RWPE2 (cell line): ENCODE measurements at regions not wholly inside any gene's neighbourhood (a gene's known extent, or its start where the extent isn't known, plus 50 kb on each side); places are given as distances from the start of the nearest gene placed in this dataset.

ENCODE experiments used
- ATAC-seq: fragments of 200-7000 bp; cut with Tn5 transposase; 3 replicates; pipeline ENCODE4 v1.9.1; 2021; ENCODE audit warnings: low read depth
- DNase-seq: peaks from one replicate; pipeline ENCODE4 v3.0.0-alpha.2; 2020; ENCODE audit warnings: low spot score
- H3K27ac ChIP-seq: fragments of 450-650 bp; 2 replicates; pipeline ENCODE4 v1.5.1; 2017; ENCODE audit warnings: mild to moderate bottlenecking; ENCODE audit not compliant: poor library complexity, severe bottlenecking
- H3K27me3 ChIP-seq: fragments of 250-450 bp; sonication (Bioruptor Pico); 2 replicates; pipeline ENCODE4 v1.5.1; 2021; ENCODE audit warnings: mild to moderate bottlenecking, moderate library complexity; ENCODE audit not compliant: insufficient read depth, poor library complexity, severe bottlenecking
- H3K36me3 ChIP-seq: fragments of 250-450 bp; sonication (Bioruptor Pico); 2 replicates; pipeline ENCODE4 v1.5.1; 2020; ENCODE audit warnings: low read depth, mild to moderate bottlenecking, moderate library complexity
- H3K4me1 ChIP-seq: fragments of 250-450 bp; sonication (Bioruptor Pico); 2 replicates; pipeline ENCODE4 v1.5.1; 2021; ENCODE audit warnings: mild to moderate bottlenecking, moderate library complexity; ENCODE audit not compliant: insufficient read depth, poor library complexity, severe bottlenecking
- H3K4me3 ChIP-seq: fragments of 250-450 bp; sonication (Bioruptor Pico); 2 replicates; pipeline ENCODE4 v1.5.1; 2021; ENCODE audit warnings: mild to moderate bottlenecking, moderate library complexity; ENCODE audit not compliant: severe bottlenecking
- H3K9me3 ChIP-seq: fragments of 250-450 bp; sonication (Bioruptor Pico); 2 replicates; pipeline ENCODE4 v1.5.1; 2021; ENCODE audit warnings: mild to moderate bottlenecking, moderate library complexity; ENCODE audit not compliant: severe bottlenecking
- TF ChIP-seq, protein P1 (sequence below): fragments of 450-650 bp; IDR thresholded peaks from one replicate; pipeline ENCODE4 v1.5.1; 2017; ENCODE audit warnings: mild to moderate bottlenecking, moderate library complexity; ENCODE audit not compliant: poor library complexity, severe bottlenecking

DNA sequence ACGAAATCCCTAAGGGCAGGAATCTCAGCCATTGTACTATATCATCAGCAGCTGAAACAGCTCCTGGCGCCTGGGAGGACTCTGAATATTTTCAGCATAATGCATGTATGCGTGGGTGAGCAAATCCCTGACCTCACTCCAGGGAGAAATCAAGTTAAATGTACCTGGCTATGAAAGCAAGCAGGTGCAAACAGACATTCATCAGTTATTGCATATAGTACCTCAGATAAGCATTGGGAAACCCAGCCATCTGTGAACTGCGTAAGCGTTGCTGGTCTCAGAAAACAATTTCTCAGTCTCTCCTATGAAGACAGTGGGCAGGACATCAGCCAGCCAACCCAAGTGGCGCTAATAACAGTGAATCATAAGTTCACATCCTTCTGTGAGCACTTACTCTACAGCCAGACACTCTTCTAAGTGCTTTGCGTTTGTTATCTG, 622.6 kb downstream of the EPM2A start:
- DNase-seq (no peak), ATAC-seq (no peak)
- Histone ChIP-seq H3K27ac (no peak overlapping the region), H3K36me3 (no peaks in the 10 kb centered on the region), H3K27me3 (no peaks in the 10 kb centered on the region), H3K4me1 (peaks cover 26% of the 10 kb centered on the region), H3K4me3 (no peak overlapping the region), H3K9me3 (no peaks in the 10 kb centered on the region)
- TF ChIP-seq, protein P1, sequence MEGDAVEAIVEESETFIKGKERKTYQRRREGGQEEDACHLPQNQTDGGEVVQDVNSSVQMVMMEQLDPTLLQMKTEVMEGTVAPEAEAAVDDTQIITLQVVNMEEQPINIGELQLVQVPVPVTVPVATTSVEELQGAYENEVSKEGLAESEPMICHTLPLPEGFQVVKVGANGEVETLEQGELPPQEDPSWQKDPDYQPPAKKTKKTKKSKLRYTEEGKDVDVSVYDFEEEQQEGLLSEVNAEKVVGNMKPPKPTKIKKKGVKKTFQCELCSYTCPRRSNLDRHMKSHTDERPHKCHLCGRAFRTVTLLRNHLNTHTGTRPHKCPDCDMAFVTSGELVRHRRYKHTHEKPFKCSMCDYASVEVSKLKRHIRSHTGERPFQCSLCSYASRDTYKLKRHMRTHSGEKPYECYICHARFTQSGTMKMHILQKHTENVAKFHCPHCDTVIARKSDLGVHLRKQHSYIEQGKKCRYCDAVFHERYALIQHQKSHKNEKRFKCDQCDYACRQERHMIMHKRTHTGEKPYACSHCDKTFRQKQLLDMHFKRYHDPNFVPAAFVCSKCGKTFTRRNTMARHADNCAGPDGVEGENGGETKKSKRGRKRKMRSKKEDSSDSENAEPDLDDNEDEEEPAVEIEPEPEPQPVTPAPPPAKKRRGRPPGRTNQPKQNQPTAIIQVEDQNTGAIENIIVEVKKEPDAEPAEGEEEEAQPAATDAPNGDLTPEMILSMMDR, result no peak

DNA sequence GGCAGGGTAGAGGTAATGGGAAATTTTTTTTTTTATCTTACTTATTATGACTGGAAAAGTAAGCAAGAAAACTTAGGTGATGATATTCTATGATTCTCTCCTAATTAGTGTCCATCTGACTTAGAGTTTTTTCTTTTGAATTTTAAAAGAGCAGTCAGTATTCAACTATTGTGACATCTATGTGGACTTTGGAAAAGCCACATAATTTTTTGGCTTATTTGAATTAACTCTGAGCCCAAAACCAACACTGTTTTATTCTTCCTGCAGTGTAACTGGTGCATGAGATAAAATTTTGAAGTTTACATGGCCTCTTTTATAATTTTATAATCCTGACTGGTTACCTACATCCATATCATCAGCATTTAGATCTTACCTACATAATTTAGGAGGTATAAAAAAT, 619.7 kb downstream of the EPM2A start:
- H3K4me1 ChIP-seq, result peaks cover 16% of the 10 kb centered on the region
- H3K36me3 ChIP-seq, result no peaks in the 10 kb centered on the region
- DNase-seq (no peak), ATAC-seq (no peak)
- H3K9me3 ChIP-seq, result no peaks in the 10 kb centered on the region
- H3K27ac ChIP-seq, result no peak overlapping the region
- TF ChIP-seq, protein P1, result no peak
- no peak overlapping the region for H3K4me3 ChIP-seq
- H3K27me3 ChIP-seq, result no peaks in the 10 kb centered on the region

DNA sequence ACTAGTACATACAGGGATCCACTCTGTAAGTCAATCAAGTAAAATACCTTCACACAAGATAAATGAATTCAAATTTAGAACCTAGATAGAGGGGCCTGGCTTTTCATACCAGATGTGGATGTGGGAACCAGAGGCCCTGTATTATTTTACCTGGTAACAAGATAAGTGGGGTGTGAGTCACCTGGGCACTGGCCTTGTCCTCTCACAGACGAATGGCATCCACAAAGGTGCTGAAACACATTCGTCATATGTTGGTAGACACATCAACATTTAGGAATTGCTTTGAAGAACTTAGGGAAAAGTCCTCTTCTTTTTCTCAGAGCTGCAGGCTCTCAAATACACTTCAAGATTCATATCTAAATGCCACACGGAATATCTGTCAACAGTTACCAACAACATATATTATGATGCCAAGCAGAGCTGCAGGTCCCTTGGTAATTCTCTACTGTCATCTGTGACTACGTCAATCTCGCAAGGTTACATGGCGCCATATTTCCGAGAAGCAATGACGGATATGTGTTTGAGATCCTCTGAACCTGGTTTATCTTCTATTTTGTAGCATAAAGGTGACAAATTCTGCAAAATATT, 618.6 kb downstream of the EPM2A start:
- no peaks in the 10 kb centered on the region for H3K27me3 ChIP-seq
- no peak for DNase-seq
- H3K4me3 ChIP-seq, result no peak overlapping the region

GRCh38 chr6:145118224-145118623, 617.1 kb downstream of the EPM2A start:
- peaks cover 2% of the 10 kb centered on the region for H3K4me1 ChIP-seq
- no peak overlapping the region for H3K4me3 ChIP-seq
- DNase-seq (no peak), ATAC-seq (no peak)
- H3K9me3 ChIP-seq, result no peaks in the 10 kb centered on the region
- H3K36me3 ChIP-seq, result no peaks in the 10 kb centered on the region
- no peaks in the 10 kb centered on the region for H3K27me3 ChIP-seq
- H3K27ac ChIP-seq, result no peak overlapping the region
- TF ChIP-seq, protein P1, result no peak

More for the DNA sequence above, 618.6 kb downstream of the EPM2A start:
- ATAC-seq, result peak; percentile 89
- H3K36me3 ChIP-seq, result no peaks in the 10 kb centered on the region
- TF ChIP-seq, protein P1, result no peak
- H3K9me3 ChIP-seq, result no peaks in the 10 kb centered on the region
- H3K4me1 ChIP-seq, result peaks cover 5% of the 10 kb centered on the region
- H3K27ac ChIP-seq, result no peak overlapping the region

DNA sequence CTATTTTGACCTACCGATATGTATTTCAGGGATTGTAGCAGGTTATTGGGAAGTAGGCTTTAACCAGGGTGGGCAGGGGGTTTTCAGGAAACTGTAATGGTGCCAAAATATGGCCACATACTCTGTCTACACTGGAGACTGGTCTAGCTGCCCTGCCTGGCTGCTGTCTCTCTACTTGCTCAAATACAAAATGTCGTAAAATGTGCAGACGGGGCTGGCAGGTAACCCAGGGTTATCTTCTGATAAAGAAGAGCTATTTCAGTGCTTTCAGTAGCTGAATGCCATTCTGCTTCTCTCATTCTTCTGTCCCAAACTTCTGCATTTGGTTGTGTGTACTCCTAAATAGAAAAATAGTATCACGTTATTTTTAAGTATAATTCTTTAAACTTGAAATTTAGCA, 616.2 kb downstream of the EPM2A start:
- ATAC-seq (no peak), DNase-seq (no peak)
- TF ChIP-seq, protein P1, result no peak
- Histone ChIP-seq H3K4me1 (peaks cover 2% of the 10 kb centered on the region), H3K27ac (no peak overlapping the region), H3K36me3 (no peaks in the 10 kb centered on the region), H3K27me3 (no peaks in the 10 kb centered on the region), H3K9me3 (no peaks in the 10 kb centered on the region), H3K4me3 (no peak overlapping the region)
